HCT116 (cell line): ENCODE measurements at regions not wholly inside any gene's neighbourhood (a gene's known extent, or its start where the extent isn't known, plus 50 kb on each side); places are given as distances from the start of the nearest gene placed in this dataset.

ENCODE experiments used
- ATAC-seq: fragments of 200-7000 bp; cut with Tn5 transposase; 2 replicates; pipeline ENCODE4 v1.9.1; 2020; ENCODE audit warnings: mild to moderate bottlenecking, moderate library complexity
- BruUV-seq: library from RNA; stranded (reverse); fragments of 400-500 nt; replicated peaks from 2 replicates; lab custom pipeline; 2021; lab: Mats Ljungman, UMichigan
- CTCF ChIA-PET: fragments of 300-600 bp; sonication (Branson Sonifier 250); formaldehyde crosslinking; loops from one replicate; lab custom pipeline; 2021; ENCODE audit warnings: antibody characterized with exemption; lab: Charles Lee
- POLR2A ChIA-PET: fragments of 300-600, 350-600 bp; sonication (Branson Sonifier 250); formaldehyde crosslinking; loops from one replicate; lab custom pipeline; 2021; ENCODE audit warnings: antibody characterized with exemption; lab: Charles Lee
- RAD21 ChIA-PET, 2 experiments: fragments of 300-600 bp; sonication (Branson Sonifier 250); formaldehyde crosslinking; loops; one replicate each; lab custom pipeline; 2023; ENCODE audit warnings: low total read pairs in 2 of 2; ENCODE audit not compliant: uncharacterized antibody in 2 of 2, unreplicated experiment in 2 of 2, low non-redundant PET in 1 of 2; lab: Charles Lee
- DNase-seq: peaks from one replicate; pipeline ENCODE4 v3.0.0-alpha.2; 2010; ENCODE audit warnings: low read depth, low spot score
- H2AFZ ChIP-seq: fragments of 200-600 bp; shearing (Covaris generic), sonication (generic); 2 replicates; pipeline ENCODE4 v1.6.1; 2017; ENCODE audit warnings: low read depth, mixed run types, mixed read lengths, antibody characterized with exemption, low read length; ENCODE audit not compliant: poor library complexity, severe bottlenecking
- H3K27ac ChIP-seq: 2 replicates; pipeline ENCODE4 v1.5.1; 2012; ENCODE audit warnings: low read depth, low read length
- H3K27me3 ChIP-seq: fragments of 200-600 bp; sonication (generic); 2 replicates; pipeline ENCODE4 v1.6.1; 2016; ENCODE audit warnings: mixed run types, low read length, mixed read lengths; ENCODE audit not compliant: insufficient read depth
- H3K36me3 ChIP-seq, 2 experiments: fragments of 200-500 bp in 1 of 2; fragments of 200-600 bp in 1 of 2; sonication (Bioruptor generic) in 1 of 2; sonication (generic) in 1 of 2; 2 replicates each; pipeline versions ENCODE4 v1.5.1 to v1.6.1; 2014 to 2016; ENCODE audit warnings: low read length in 2 of 2, inconsistent platforms in 1 of 2, mixed read lengths in 1 of 2, mixed run types in 1 of 2; ENCODE audit not compliant: insufficient read depth in 2 of 2, control insufficient read depth in 1 of 2
- H3K4me1 ChIP-seq, 2 experiments: fragments of 200-600 bp in 1 of 2; sonication (generic) in 1 of 2; 2 replicates each; pipeline versions ENCODE4 v1.5.1 to v1.6.1; 2012 to 2017; ENCODE audit warnings: low read length in 2 of 2, inconsistent platforms in 1 of 2, mild to moderate bottlenecking in 1 of 2, mixed read lengths in 1 of 2, mixed run types in 1 of 2, moderate library complexity in 1 of 2; ENCODE audit not compliant: insufficient read depth in 2 of 2, control insufficient read depth in 1 of 2
- H3K4me2 ChIP-seq: fragments of 200-600 bp; sonication (generic); 2 replicates; pipeline ENCODE4 v1.6.1; 2017; ENCODE audit warnings: mixed run types, low read length, mixed read lengths
- H3K4me3 ChIP-seq, 2 experiments: fragments of 200-600 bp in 1 of 2; sonication (generic) in 1 of 2; replicated peaks in 1 of 2; 2 replicates each; pipeline ENCODE4 v1.5.1; 2011 to 2016; ENCODE audit warnings: low read length in 2 of 2, control low read depth in 1 of 2, low read depth in 1 of 2, mild to moderate bottlenecking in 1 of 2, mixed read lengths in 1 of 2, mixed run types in 1 of 2
- H3K79me2 ChIP-seq: fragments of 200-600 bp; sonication (generic); 2 replicates; pipeline ENCODE4 v1.6.1; 2017; ENCODE audit warnings: mild to moderate bottlenecking, mixed run types, low read length, moderate library complexity, mixed read lengths; ENCODE audit not compliant: insufficient read depth
- H3K9ac ChIP-seq: fragments of 200-600 bp; sonication (generic); 2 replicates; pipeline ENCODE4 v1.6.1; 2016; ENCODE audit warnings: low read length, mixed read lengths
- H3K9me2 ChIP-seq: fragments of 200-600 bp; sonication (generic), shearing (Covaris generic); 2 replicates; pipeline ENCODE4 v1.6.1; 2017; ENCODE audit warnings: mixed run types, mild to moderate bottlenecking, moderate library complexity; ENCODE audit not compliant: insufficient read depth
- H3K9me3 ChIP-seq, 2 experiments: fragments of 200-500 bp in 1 of 2; fragments of 200-600 bp in 1 of 2; sonication (Bioruptor generic) in 1 of 2; sonication (generic) in 1 of 2; 2 replicates each; pipeline ENCODE4 v1.6.1; 2014 to 2017; ENCODE audit warnings: low read length in 2 of 2, mixed read lengths in 2 of 2, inconsistent platforms in 1 of 2, low read depth in 1 of 2, mild to moderate bottlenecking in 1 of 2, mixed run types in 1 of 2, moderate library complexity in 1 of 2; ENCODE audit not compliant: control insufficient read depth in 1 of 2, insufficient read depth in 1 of 2
- H4K20me1 ChIP-seq: fragments of 200-600 bp; sonication (generic), shearing (Covaris generic); 2 replicates; pipeline ENCODE4 v1.6.1; 2017; ENCODE audit warnings: mixed run types, mild to moderate bottlenecking, moderate library complexity; ENCODE audit not compliant: insufficient read depth
- CBX3 ChIP-seq: IDR thresholded peaks from 2 replicates; pipeline ENCODE4 v1.6.1; 2012; ENCODE audit warnings: low read depth
- CEBPB ChIP-seq: IDR thresholded peaks from 2 replicates; pipeline ENCODE4 v1.6.1; 2012; ENCODE audit warnings: low read depth
- EZH2 ChIP-seq: fragments of 200-600 bp; sonication (generic); IDR thresholded peaks from 2 replicates; pipeline ENCODE4 v1.6.1; 2017; ENCODE audit warnings: antibody characterized with exemption, mixed run types
- EZH2phosphoT487 ChIP-seq: fragments of 200-600 bp; IDR thresholded peaks from 2 replicates; pipeline ENCODE4 v1.6.1; 2018; ENCODE audit warnings: antibody characterized with exemption, borderline replicate concordance
- FOSL1 ChIP-seq: IDR thresholded peaks from 2 replicates; pipeline ENCODE4 v1.6.1; 2012; ENCODE audit warnings: low read depth
- POLR2A ChIP-seq: IDR thresholded peaks from 2 replicates; pipeline ENCODE4 v1.7.0; 2011; ENCODE audit warnings: borderline replicate concordance; ENCODE audit not compliant: insufficient read depth, insufficient read length; ENCODE audit errors: extremely low read depth
- POLR2AphosphoS5 ChIP-seq: IDR thresholded peaks from 2 replicates; pipeline ENCODE4 v1.6.1; 2011; ENCODE audit warnings: mild to moderate bottlenecking, low read depth, low read length, moderate library complexity
- RAD21 ChIP-seq: IDR thresholded peaks from 2 replicates; pipeline ENCODE4 v1.6.1; 2012; ENCODE audit warnings: low read depth, mild to moderate bottlenecking
- REST ChIP-seq: IDR thresholded peaks from 2 replicates; pipeline ENCODE4 v1.6.1; 2012; ENCODE audit warnings: low read depth
- SIN3A ChIP-seq: IDR thresholded peaks from 2 replicates; pipeline ENCODE4 v1.6.1; 2012; ENCODE audit warnings: low read depth
- SRF ChIP-seq: IDR thresholded peaks from 2 replicates; pipeline ENCODE4 v1.6.1; 2012; ENCODE audit warnings: low read depth
- YY1 ChIP-seq: IDR thresholded peaks from 2 replicates; pipeline ENCODE4 v1.6.1; 2011; ENCODE audit warnings: low read length, low read depth, moderate library complexity, mild to moderate bottlenecking; ENCODE audit not compliant: insufficient replicate concordance; ENCODE audit errors: extremely low read depth
- ZBTB33 ChIP-seq: IDR thresholded peaks from 2 replicates; pipeline ENCODE4 v1.6.1; 2011; ENCODE audit warnings: mild to moderate bottlenecking, low read length, moderate library complexity; ENCODE audit not compliant: insufficient replicate concordance; ENCODE audit errors: extremely low read depth
- ZNF274 ChIP-seq: fragments of 200-500 bp; sonication (Bioruptor generic); IDR thresholded peaks from 2 replicates; pipeline ENCODE4 v1.6.1; 2014; ENCODE audit warnings: mild to moderate bottlenecking, low read depth, low read length, inconsistent platforms
- intact Hi-C: fragments of 100-400 bp; cut with micrococcal nuclease; formaldehyde crosslinking; loops from 2 replicates; pipeline ENCODE4 v1.10.0; 2022
- TF ChIP-seq, protein P1 (sequence below): IDR thresholded peaks from 2 replicates; pipeline ENCODE4 v1.6.1; 2012

DNA sequence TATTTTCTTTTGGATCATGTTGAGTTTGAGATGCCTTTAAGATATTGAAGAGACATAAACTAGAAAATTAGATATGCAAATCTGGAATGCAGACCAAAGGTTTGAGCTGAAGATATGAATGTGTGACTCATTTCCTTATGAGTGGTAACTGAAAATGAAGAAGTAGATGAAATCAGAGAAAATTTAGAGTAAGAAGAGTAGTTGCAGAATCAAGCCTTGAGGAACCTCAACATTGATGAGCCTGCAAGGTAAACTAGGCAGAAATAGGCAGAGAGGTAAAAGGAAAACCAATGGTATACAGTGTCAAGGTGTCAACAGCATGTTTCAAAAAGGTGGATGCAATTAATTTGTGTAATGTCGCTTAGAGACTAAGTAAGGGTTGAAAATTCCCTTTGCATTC, 142.8 kb downstream of the MOSPD2 start:
- no TSS peak for BruUV-seq
- RAD21 ChIA-PET = no interaction called here
- no peaks in the 10 kb centered on the region for H3K27me3 ChIP-seq
- H3K36me3 ChIP-seq = no peaks in the 10 kb centered on the region
- H3K4me1 ChIP-seq = no peaks in the 10 kb centered on the region
- H3K27ac ChIP-seq = no peak overlapping the region
- no peak overlapping the region for H3K4me3 ChIP-seq
- no peaks in the 10 kb centered on the region for H4K20me1 ChIP-seq
- POLR2A ChIA-PET = no interaction called here
- TF ChIP-seq POLR2A = no peak
- TF ChIP-seq RAD21 = no peak
- no peak for TF ChIP-seq EZH2
- H2AFZ ChIP-seq = no peak overlapping the region
- no peaks in the 10 kb centered on the region for H3K9me3 ChIP-seq
- no peaks in the 10 kb centered on the region for H3K9me2 ChIP-seq
- intact Hi-C loops = no loop called here
- no peaks in the 10 kb centered on the region for H3K79me2 ChIP-seq
- DNase-seq (no peak), ATAC-seq (no peak)
- no peak overlapping the region for H3K4me2 ChIP-seq
- CTCF ChIA-PET = no interaction called here
- no peak overlapping the region for H3K9ac ChIP-seq

GRCh38 chrX:15014281-15014680, 141.1 kb downstream of the MOSPD2 start:
- H3K9ac ChIP-seq = no peak overlapping the region
- H3K4me1 ChIP-seq = no peaks in the 10 kb centered on the region
- ChIA-PET RAD21 (no interaction called here), POLR2A (no interaction called here), CTCF (no interaction called here)
- H3K36me3 ChIP-seq = no peaks in the 10 kb centered on the region
- H3K79me2 ChIP-seq = no peaks in the 10 kb centered on the region
- H2AFZ ChIP-seq = no peak overlapping the region
- no peak for TF ChIP-seq ZNF274
- TF ChIP-seq ZBTB33 = no peak
- TF ChIP-seq EZH2phosphoT487 = no peak
- TF ChIP-seq CBX3 = no peak
- TF ChIP-seq YY1 = no peak
- no peak for TF ChIP-seq EZH2
- no peak for TF ChIP-seq SIN3A
- TF ChIP-seq REST = no peak
- no peak for TF ChIP-seq FOSL1
- no peak for TF ChIP-seq POLR2A
- TF ChIP-seq CEBPB = no peak
- TF ChIP-seq RAD21 = no peak
- TF ChIP-seq SRF = no peak
- TF ChIP-seq POLR2AphosphoS5 = no peak
- TF ChIP-seq, protein P1, sequence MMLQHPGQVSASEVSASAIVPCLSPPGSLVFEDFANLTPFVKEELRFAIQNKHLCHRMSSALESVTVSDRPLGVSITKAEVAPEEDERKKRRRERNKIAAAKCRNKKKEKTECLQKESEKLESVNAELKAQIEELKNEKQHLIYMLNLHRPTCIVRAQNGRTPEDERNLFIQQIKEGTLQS = no peak
- ATAC-seq (no peak), DNase-seq (no peak)
- H4K20me1 ChIP-seq = no peaks in the 10 kb centered on the region
- no peaks in the 10 kb centered on the region for H3K9me2 ChIP-seq
- H3K4me3 ChIP-seq = no peak overlapping the region
- H3K9me3 ChIP-seq = no peaks in the 10 kb centered on the region
- BruUV-seq = no TSS peak
- no peak overlapping the region for H3K27ac ChIP-seq
- intact Hi-C loops = no loop called here
- H3K4me2 ChIP-seq = no peak overlapping the region
- H3K27me3 ChIP-seq = no peaks in the 10 kb centered on the region
